Lung (tissue), 11 donors: ENCODE measurements at regions not wholly inside any gene's neighbourhood (a gene's known extent, or its start where the extent isn't known, plus 50 kb on each side); places are given as distances from the start of the nearest gene placed in this dataset.
A peak's percentile ranks its signal among the peaks of the same experiment; 100 is the strongest.

Experiments used
- ATAC-seq: fragments of 200-7000 bp; cut with Tn5 transposase; one replicate; pipeline ENCODE4 v1.9.1; 2020; ENCODE audit warnings: moderate number of reproducible peaks; ENCODE audit not compliant: insufficient read depth, low FRiP score
- DNase-seq, 3 donors: peaks; one replicate each; pipeline ENCODE4 v3.0.0-alpha.2; 2013 to 2017
- H3K27ac ChIP-seq, 2 donors: one replicate each; pipeline ENCODE4 v1.5.1; 2013; ENCODE audit warnings: mild to moderate bottlenecking in 2 of 2, moderate library complexity in 2 of 2, control low read depth in 1 of 2, inconsistent platforms in 1 of 2, low read depth in 1 of 2, low read length in 1 of 2
- H3K27me3 ChIP-seq, 3 donors: one replicate each; pipeline ENCODE4 v1.5.1; 2013; ENCODE audit warnings: low read length in 2 of 3; ENCODE audit not compliant: control insufficient read depth in 3 of 3, insufficient read depth in 3 of 3
- H3K36me3 ChIP-seq, 4 donors: one replicate each; pipeline ENCODE4 v1.5.1; 2013; ENCODE audit warnings: low read length in 4 of 4, mild to moderate bottlenecking in 1 of 4, moderate library complexity in 1 of 4; ENCODE audit not compliant: control insufficient read depth in 4 of 4, insufficient read depth in 4 of 4
- H3K4me1 ChIP-seq, 5 donors: one replicate each; pipeline ENCODE4 v1.5.1; 2013; ENCODE audit warnings: low read length in 5 of 5, mild to moderate bottlenecking in 2 of 5, moderate library complexity in 1 of 5; ENCODE audit not compliant: control insufficient read depth in 5 of 5, insufficient read depth in 5 of 5
- H3K4me3 ChIP-seq: one replicate; pipeline ENCODE4 v1.5.1; 2013; ENCODE audit warnings: mild to moderate bottlenecking, control low read depth, moderate library complexity
- H3K9ac ChIP-seq, 2 donors: one replicate each; pipeline ENCODE4 v1.5.1; 2013; ENCODE audit warnings: low read length in 2 of 2, control low read depth in 1 of 2; ENCODE audit not compliant: insufficient read depth in 1 of 2
- H3K9me3 ChIP-seq, 4 donors: one replicate each; pipeline ENCODE4 v1.5.1; 2013; ENCODE audit warnings: low read length in 3 of 4, mild to moderate bottlenecking in 1 of 4, moderate library complexity in 1 of 4; ENCODE audit not compliant: control insufficient read depth in 4 of 4, insufficient read depth in 3 of 4
- WGBS, 2 donors: extraction: QIAGEN DNeasy Blood & Tissue Kit; methylation state at CpG; one replicate each; pipeline ENCODE4 v1.1.7; 2013; 5-methylcytosine and 5-hydroxymethylcytosine counted together
- TF ChIP-seq, protein P1 (sequence below): IDR thresholded peaks from 2 replicates; pipeline ENCODE4 v1.5.1; 2012; ENCODE audit warnings: mild to moderate bottlenecking; ENCODE audit errors: control extremely low read depth, extremely low read depth
- donor health status: control.
- donor health status: control.
- donor health status: Bipolar disorder and iron deficiency.
- donor health status: healthy.
- donor health status: DM: yes; HTN: yes; CAD: no.

DNA sequence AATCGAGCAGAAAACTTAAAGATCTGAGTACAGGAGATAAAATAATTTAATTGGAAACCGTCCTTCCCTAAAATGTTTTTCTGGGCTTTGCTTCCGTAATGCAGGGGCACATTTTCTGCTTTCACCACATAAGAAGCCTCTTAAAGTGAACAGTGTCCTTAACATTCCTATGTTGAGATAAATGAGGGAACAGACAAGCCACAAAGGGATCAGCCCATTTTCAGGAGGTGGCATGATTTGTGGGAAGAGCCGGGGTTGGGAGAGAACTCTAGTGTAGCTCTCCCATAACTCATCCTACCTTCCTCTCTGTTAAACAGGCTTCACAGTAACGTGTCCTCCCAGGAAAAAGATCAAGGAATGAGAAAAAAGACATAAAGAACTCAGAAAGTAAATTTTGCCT lies 56.9 kb upstream of the ACVR1C start:
- 44 to 70% methylated on average over 5 of the region's 5 CpGs for WGBS, 2 donors
- ATAC-seq (peak; percentile 83), DNase-seq (no peak)
- Histone ChIP-seq H3K9me3 (peaks cover 0 to 3% (median 0%) of the 10 kb centered on the region in 4 donors), H3K27me3 (no peaks in the 10 kb centered on the region), H3K4me3 (no peak overlapping the region), H3K27ac (no peak overlapping the region), H3K36me3 (no peaks in the 10 kb centered on the region), H3K4me1 (no peaks in the 10 kb centered on the region), H3K9ac (no peak overlapping the region)
- TF ChIP-seq, protein P1, sequence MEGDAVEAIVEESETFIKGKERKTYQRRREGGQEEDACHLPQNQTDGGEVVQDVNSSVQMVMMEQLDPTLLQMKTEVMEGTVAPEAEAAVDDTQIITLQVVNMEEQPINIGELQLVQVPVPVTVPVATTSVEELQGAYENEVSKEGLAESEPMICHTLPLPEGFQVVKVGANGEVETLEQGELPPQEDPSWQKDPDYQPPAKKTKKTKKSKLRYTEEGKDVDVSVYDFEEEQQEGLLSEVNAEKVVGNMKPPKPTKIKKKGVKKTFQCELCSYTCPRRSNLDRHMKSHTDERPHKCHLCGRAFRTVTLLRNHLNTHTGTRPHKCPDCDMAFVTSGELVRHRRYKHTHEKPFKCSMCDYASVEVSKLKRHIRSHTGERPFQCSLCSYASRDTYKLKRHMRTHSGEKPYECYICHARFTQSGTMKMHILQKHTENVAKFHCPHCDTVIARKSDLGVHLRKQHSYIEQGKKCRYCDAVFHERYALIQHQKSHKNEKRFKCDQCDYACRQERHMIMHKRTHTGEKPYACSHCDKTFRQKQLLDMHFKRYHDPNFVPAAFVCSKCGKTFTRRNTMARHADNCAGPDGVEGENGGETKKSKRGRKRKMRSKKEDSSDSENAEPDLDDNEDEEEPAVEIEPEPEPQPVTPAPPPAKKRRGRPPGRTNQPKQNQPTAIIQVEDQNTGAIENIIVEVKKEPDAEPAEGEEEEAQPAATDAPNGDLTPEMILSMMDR, result no peak

- no peak overlapping the region for H3K27ac ChIP-seq
- WGBS, 2 donors, result 17 to 24% methylated on average over 4 of the region's 4 CpGs
- no peak overlapping the region for H3K4me3 ChIP-seq
- H3K4me1 ChIP-seq, result no peaks in the 10 kb centered on the region
- H3K9me3 ChIP-seq, result peaks cover 0 to 3% (median 0%) of the 10 kb centered on the region in 4 donors
- TF ChIP-seq, protein P1, result no peak
- no peaks in the 10 kb centered on the region for H3K27me3 ChIP-seq
- DNase-seq (no peak), ATAC-seq (no peak)
- no peak overlapping the region for H3K9ac ChIP-seq
- H3K36me3 ChIP-seq, result no peaks in the 10 kb centered on the region
Measured at GRCh38 chr2:157684940-157685466, 56.3 kb upstream of the ACVR1C start.
